Amniotic stem cell (primary cell): ENCODE measurements at regions not wholly inside any gene's neighbourhood (a gene's known extent, or its start where the extent isn't known, plus 50 kb on each side); places are given as distances from the start of the nearest gene placed in this dataset.

Experiments
- DNase-seq: peaks from one replicate; lab custom pipeline; 2025; lab: John Stamatoyannopoulos, UW

GRCh38 chr3:168312984-168313383 lies 217.3 kb upstream of the GOLIM4 start:
- no peak for DNase-seq

DNA sequence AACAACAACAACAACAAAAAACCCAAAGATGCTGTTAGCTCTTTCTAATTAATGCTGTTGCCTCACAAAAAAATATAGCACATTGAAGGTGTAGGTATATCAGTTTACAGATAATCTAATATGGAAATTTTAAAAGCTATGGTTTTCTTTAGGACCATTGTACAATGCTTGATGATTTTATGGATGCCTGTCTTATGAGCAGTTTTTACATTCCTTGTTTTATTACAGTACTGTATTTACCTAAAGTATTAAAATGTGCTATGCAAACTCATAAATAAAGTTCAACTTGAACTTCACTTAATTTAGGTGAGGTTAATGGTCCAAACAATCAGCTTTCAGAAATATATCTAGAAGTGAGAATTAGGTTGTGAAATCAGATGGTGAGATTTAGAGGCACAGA lies 212.2 kb upstream of the GOLIM4 start:
- DNase-seq = no peak

DNA sequence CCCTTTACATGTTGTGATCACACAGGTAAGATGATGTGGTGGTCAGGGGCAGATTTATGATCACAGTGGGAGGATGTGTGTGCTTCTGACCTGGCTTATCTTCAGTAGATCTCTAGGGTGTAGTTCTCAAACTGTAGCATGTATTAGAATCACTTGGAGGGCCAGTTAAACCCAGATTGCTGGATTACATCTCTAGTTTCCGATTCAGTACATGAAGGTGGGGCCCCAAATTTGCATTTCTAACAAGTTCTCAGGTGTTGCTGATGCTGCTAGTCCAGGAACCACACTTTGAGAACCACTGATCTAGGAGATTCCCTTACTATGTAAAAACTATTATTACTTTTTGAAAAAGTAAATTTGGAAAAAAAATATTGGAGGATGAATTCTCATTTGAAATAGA lies 199.3 kb upstream of the GOLIM4 start:
- DNase-seq = no peak

GRCh38 chr3:168292296-168292695 lies 196.6 kb upstream of the GOLIM4 start:
- DNase-seq = no peak

- no peak for DNase-seq
These were observed 193.8 kb upstream of the GOLIM4 start for GRCh38 chr3:168289471-168290008.

DNA sequence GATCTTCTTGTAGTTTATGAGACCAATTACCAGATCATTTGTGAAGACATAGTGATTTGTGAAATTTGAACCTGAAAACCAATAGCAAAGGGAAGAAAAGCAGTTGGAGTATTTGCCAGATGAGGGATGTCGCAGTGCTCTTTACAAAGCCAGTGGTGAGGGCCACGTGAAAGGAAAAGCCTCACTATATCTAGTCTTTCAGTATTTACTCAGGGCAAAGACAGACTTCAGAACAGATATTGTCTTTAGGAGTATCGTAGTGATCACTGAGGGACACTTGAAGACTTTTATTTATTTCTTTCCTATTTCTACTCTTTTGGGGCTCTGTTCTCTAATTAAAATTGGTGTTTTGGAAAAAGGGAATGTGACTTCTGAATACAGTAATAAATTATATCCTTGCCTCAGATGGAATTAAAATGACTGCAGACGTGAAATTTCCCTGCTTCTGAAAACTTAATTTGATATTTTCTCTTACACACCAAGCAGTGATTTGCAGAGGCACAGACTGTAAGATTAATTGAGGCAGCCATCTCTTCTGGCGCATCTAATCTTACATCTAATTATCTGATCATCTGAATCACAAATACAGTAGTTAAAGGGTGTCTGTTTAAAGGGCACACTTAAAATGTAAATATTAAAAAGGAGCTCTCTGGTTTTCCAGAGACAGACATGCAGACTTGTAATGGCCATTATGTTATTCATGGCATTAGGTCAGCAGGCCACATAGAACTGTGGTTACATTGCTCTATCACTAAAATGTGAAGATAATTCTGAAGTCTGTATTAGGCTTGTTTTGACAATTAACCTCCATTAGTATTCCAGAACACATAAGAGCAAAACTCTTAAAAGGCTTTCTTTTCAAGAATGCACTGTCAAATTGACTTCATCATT lies 193.0 kb upstream of the GOLIM4 start:
- DNase-seq = no peak

DNA sequence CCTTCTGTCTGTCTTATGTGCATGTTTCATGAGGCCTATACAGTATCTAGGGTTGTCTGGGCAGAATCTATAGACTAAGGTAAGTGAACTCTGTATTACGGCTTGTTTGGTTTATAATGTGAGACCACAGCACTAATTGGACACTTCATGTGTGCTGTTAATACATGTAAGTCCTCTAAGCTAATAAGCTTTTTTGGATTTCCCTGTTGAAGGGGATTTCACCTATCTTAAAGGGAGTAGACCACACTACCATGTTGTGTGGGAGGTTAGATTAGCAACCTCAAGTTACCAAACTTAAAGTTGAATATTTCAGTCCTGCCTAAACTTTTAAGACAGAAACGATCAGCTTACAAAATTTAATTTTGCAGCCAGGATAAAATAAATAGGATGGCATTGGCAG lies 189.8 kb upstream of the GOLIM4 start:
- no peak for DNase-seq

- no peak for DNase-seq
These were observed 189.0 kb upstream of the GOLIM4 start for GRCh38 chr3:168284728-168285127.

- no peak for DNase-seq
These were observed 179.9 kb upstream of the GOLIM4 start for GRCh38 chr3:168275662-168276061.

DNA sequence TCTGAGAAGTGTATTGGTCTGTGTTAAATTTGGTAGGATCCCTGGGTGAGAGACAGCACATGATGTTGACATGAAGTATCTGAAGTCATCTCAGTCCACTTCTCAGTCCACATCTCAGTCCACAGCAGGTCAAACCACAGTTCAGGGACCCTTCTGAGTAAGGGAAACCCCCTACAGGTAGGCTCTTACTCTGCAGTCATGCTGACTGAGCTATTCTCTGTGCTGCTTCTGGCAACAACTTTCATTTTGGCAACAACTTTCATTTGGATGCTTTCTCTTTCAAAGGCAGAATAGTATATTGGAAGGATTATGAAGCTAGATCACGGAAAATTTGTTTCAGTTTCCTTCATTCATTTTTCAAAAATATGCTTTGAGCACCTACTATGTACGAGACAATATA lies 178.2 kb upstream of the GOLIM4 start:
- no peak for DNase-seq

- DNase-seq = no peak
These were observed 177.3 kb upstream of the GOLIM4 start for GRCh38 chr3:168273036-168273435.

GRCh38 chr3:168272343-168272985 lies 176.7 kb upstream of the GOLIM4 start:
- DNase-seq = no peak

GRCh38 chr3:168271932-168272331 lies 176.2 kb upstream of the GOLIM4 start:
- no peak for DNase-seq

DNA sequence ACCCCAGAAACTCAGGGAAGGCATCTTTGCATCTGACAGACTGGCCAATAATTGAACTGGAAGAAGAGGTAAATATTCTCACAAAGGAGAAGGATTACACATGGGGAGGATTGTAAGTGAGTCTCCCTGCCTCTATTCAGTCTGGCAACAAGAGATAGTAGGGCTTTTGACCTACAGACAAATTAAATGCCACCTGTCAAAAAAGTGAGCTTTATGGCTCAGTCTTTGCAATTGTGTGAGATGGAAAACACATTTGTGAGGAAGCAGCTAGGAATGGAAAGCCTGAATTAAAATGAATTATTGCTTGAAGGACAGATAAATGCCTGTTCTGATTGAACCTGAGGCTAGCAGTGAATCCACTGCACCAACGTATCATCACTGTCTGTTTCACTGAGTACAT lies 173.3 kb upstream of the GOLIM4 start:
- no peak for DNase-seq

DNA sequence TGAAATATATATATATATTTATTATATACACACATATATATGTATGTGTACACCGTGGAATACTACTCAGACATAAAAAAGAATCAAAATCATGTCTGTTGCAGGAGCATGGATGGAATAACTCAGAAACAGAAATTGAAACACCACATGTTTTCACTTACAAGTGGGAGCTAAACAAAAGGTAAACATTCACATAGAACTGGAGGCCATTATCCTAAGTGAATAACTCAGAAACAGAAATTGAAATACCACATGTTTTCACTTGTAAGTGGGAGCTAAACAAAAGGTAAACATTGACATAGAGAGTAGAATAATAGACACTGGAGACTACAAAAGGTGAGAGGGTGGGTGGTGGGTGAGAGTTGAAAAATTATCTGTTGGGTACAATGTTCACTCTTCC lies 171.5 kb upstream of the GOLIM4 start:
- DNase-seq = no peak

- DNase-seq = no peak
These were observed 170.6 kb upstream of the GOLIM4 start for GRCh38 chr3:168266335-168266734.

GRCh38 chr3:168262887-168263286 lies 167.2 kb upstream of the GOLIM4 start:
- DNase-seq = no peak

DNA sequence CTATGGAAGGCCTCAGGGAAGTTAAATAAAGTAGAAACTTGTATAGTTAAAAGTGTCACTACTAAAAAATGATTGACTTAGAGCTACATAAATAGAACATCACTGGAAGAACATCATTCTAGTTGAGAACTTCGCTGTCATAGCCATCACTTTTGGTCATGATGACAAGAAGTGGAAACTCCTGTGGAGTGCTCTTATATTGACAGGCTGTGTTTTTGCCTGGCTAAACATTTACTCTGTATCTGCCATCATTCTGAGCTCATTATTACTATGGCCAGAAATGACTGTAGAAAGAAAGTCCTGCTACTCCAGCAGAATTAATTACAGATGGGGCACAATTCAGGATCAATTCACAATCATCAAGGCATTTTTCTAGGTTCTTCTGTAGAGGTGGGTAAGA lies 165.1 kb upstream of the GOLIM4 start:
- DNase-seq = no peak

GRCh38 chr3:168251371-168251770 lies 155.6 kb upstream of the GOLIM4 start:
- DNase-seq = no peak

DNA sequence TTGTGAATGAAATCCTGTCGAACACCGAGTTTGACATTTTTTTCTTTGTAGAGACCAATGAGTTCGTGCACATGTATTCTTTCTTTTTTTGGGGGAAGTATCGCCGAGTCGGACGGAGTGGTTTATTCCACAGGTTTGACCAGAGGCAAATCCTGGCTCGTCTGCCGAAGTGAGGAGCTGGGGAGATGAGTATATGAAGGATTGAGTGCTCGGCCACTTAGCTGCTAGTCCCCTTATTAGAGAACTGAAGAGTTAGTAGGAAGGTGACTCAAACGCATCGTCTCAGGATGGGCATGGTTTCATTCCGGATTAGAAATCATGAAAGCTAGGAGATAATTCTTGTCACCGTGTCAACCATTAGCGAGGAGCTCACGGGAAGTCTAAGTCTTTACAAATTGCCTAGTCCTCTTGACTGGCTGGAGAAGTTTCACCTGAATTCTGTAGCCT lies 154.7 kb upstream of the GOLIM4 start:
- DNase-seq = no peak

DNA sequence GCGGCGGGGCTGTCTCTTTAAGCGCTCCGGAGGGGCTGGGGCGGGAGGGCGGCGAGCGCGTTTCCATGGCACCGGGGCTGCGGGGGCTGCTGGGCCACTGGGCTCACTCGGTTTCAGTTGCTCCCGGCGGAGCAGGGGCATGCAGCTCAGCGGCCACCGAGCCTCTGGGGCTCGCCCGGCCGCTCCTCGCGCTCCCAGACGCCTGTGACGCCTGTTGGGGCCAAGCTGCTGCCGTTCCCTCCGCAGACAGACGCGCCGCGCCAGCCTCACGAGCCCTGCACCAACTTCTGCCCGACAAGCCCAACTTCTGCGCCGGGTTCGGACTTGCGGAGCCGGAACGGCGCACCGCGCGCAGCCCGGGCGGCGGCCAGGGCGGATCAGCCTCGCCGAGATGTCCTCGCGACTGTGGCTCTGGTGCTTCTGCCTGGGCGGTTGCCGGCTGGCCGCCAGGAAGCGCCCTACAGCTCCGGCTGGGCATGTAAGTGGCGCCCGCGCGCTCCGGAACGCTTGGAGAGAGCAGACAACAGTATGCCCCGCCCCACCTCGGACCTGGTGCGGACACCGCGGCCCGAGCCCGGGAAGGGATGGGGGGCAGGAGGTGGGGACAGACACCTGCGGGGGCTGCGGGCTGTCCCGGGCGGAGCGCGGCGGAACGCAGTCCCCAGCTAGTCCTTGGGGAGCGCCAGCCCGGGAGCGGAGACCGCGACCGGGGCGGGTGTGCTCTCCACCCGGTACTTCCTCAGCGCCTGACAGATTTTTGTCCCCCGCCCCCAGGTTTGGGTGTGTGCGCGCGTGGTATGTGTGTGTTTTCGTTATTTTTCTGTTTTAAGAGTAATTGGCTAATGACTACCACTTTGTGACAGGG lies 154.1 kb upstream of the GOLIM4 start:
- peak; percentile 64 for DNase-seq

DNA sequence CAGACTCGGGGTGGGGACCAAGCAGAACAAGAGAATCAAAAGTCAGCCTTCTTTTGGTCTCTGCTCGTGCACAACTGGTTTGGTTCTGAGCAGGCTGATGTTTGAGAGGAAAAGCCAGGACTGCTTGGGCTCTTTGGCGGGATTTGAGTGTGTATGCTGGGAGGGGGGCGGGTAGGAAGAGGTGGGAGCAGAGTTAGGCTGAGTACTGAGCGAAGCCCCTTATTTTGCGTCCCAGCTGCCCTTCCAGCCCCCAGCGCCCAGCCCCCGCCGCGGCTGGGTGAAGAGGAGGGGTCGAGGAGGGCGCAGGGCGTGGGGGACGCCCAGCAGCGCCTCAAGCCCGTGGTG lies 153.5 kb upstream of the GOLIM4 start:
- no peak for DNase-seq
